Superior temporal gyrus (tissue), 1 donor: ENCODE measurements at regions not wholly inside any gene's neighbourhood (a gene's known extent, or its start where the extent isn't known, plus 50 kb on each side); places are given as distances from the start of the nearest gene placed in this dataset.

Source experiments
- DNase-seq: peaks from one replicate; pipeline ENCODE4 v3.0.0-alpha.2; 2016; ENCODE audit errors: extremely low spot score

- DNase-seq = no peak
Measured at GRCh38 chr2:37425408-37425807, 81.0 kb downstream of the QPCT start.

- DNase-seq = no peak
Measured at GRCh38 chr2:37427241-37427640, 82.8 kb downstream of the QPCT start.

GRCh38 chr2:37436323-37436722, 91.9 kb downstream of the QPCT start:
- no peak for DNase-seq

GRCh38 chr2:37439131-37439642, 94.8 kb downstream of the QPCT start:
- DNase-seq = no peak

GRCh38 chr2:37441055-37441454, 96.6 kb downstream of the QPCT start:
- no peak for DNase-seq

- no peak for DNase-seq
Measured at GRCh38 chr2:37443082-37443481, 98.7 kb downstream of the QPCT start.

- DNase-seq = no peak
Measured at GRCh38 chr2:37447446-37447845, 103.0 kb downstream of the QPCT start.

- no peak for DNase-seq
Measured at GRCh38 chr2:37448342-37449120, 104.1 kb downstream of the QPCT start.

GRCh38 chr2:37449761-37450296, 105.4 kb downstream of the QPCT start:
- DNase-seq = no peak

- DNase-seq = no peak
Measured at GRCh38 chr2:37453027-37453426, 108.6 kb downstream of the QPCT start.

GRCh38 chr2:37454851-37455762, 110.7 kb downstream of the QPCT start:
- DNase-seq = no peak

GRCh38 chr2:37456479-37456878, 112.0 kb downstream of the QPCT start:
- DNase-seq = no peak

- DNase-seq = no peak
Measured at GRCh38 chr2:37457401-37457901, 113.0 kb downstream of the QPCT start.

GRCh38 chr2:37458133-37458532, 113.7 kb downstream of the QPCT start:
- no peak for DNase-seq

GRCh38 chr2:37459095-37459981, 114.9 kb downstream of the QPCT start:
- DNase-seq = no peak

GRCh38 chr2:37460896-37461229, 116.4 kb downstream of the QPCT start:
- DNase-seq = no peak

GRCh38 chr2:37464067-37464466, 119.6 kb downstream of the QPCT start:
- no peak for DNase-seq

GRCh38 chr2:37466533-37467222, 122.2 kb downstream of the QPCT start:
- no peak for DNase-seq

GRCh38 chr2:37468170-37468569, 123.7 kb downstream of the QPCT start:
- no peak for DNase-seq

GRCh38 chr2:37469126-37469525, 124.7 kb downstream of the QPCT start:
- DNase-seq = no peak

GRCh38 chr2:37471104-37471503, 126.7 kb downstream of the QPCT start:
- no peak for DNase-seq
